PC-3 (cell line): ENCODE measurements at regions not wholly inside any gene's neighbourhood (a gene's known extent, or its start where the extent isn't known, plus 50 kb on each side); places are given as distances from the start of the nearest gene placed in this dataset.

ENCODE experiments used
- EZH2 ChIP-seq: fragments of 300-600 bp; sonication (generic); IDR thresholded peaks from one replicate; pipeline ENCODE4 v1.6.1; 2017; ENCODE audit warnings: antibody characterized with exemption, mild to moderate bottlenecking, low read length; ENCODE audit not compliant: unreplicated experiment
- EZH2phosphoT487 ChIP-seq: fragments of 300-600 bp; sonication (generic); IDR thresholded peaks from 2 replicates; pipeline ENCODE4 v1.6.1; 2018; ENCODE audit warnings: mild to moderate bottlenecking, antibody characterized with exemption, low read length, borderline replicate concordance
- TF ChIP-seq, protein P1 (sequence below): fragments of 300-600 bp; sonication (generic); conservative IDR thresholded peaks from 2 replicates; pipeline ENCODE4 v1.5.1; 2017; ENCODE audit warnings: antibody characterized with exemption, low read depth, mild to moderate bottlenecking, low read length

DNA sequence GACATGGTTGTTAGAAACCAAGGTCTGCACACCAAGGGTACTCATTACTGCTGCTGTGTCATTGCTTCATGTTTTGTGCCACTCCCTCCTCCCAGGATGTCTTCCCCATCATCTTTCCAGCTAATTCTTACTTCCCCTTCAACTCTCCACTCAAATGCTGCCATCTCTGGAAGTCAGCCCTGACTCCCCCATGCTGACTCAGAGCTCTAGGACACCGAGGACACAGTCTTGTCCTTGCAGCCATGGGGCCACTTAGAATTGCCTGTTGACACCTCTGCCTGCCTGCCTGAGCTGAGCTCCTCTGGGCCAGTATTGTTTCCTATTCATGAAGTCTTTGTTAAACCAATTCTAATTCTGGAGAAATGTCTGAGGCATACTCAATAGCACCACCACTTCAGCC lies 100.2 kb downstream of the GYPC start:
- TF ChIP-seq, protein P1, sequence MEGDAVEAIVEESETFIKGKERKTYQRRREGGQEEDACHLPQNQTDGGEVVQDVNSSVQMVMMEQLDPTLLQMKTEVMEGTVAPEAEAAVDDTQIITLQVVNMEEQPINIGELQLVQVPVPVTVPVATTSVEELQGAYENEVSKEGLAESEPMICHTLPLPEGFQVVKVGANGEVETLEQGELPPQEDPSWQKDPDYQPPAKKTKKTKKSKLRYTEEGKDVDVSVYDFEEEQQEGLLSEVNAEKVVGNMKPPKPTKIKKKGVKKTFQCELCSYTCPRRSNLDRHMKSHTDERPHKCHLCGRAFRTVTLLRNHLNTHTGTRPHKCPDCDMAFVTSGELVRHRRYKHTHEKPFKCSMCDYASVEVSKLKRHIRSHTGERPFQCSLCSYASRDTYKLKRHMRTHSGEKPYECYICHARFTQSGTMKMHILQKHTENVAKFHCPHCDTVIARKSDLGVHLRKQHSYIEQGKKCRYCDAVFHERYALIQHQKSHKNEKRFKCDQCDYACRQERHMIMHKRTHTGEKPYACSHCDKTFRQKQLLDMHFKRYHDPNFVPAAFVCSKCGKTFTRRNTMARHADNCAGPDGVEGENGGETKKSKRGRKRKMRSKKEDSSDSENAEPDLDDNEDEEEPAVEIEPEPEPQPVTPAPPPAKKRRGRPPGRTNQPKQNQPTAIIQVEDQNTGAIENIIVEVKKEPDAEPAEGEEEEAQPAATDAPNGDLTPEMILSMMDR: no peak
- no peak for TF ChIP-seq EZH2phosphoT487
- TF ChIP-seq EZH2: no peak
